ENCODE measurements at regions not wholly inside any gene's neighbourhood (a gene's known extent, or its start where the extent isn't known, plus 50 kb on each side); places are given as distances from the start of the nearest gene placed in this dataset.
A peak's percentile ranks its signal among the peaks of the same experiment; 100 is the strongest.

- no peak for TF ChIP-seq CTCF (IDR thresholded peaks at IDR 0.05)
- TF ChIP-seq EP300 (IDR thresholded peaks at IDR 0.05; ENCODE audit: low read depth): no peak
- no peak for TF ChIP-seq POLR2A (IDR thresholded peaks at IDR 0.05)
- TF ChIP-seq POLR2AphosphoS5 (IDR thresholded peaks at IDR 0.05): no peak
- 82 to 94% methylated on average over 3 to 6 of the region's 6 CpGs for WGBS, 2 donors (ENCODE audit: low coverage in 1 of 2)
- Histone ChIP-seq H3K27me3 (no peaks in the 10 kb centered on the region), H3K4me1 (no peaks in the 10 kb centered on the region), H3K4me3 (no peak overlapping the region), H3K27ac (no peak overlapping the region), H3K36me3 (no peaks in the 10 kb centered on the region), H3K9me3 (peaks cover 0 to 4% of the 10 kb centered on the region in 2 donors)
- intact Hi-C loops (cut with DNase I; ENCODE audit: low total_unique reads) (no loop called here), in situ Hi-C loops (cut with MboI; ENCODE audit: low pct_ligation_motif_present in 1 of 4, low pct_unique_long_range_greater_than_20kb in 1 of 4, low sequenced_read_pairs in 3 of 4) (no loop called here)
- DNase-seq: no peak
These were observed 68.2 kb upstream of the MBOAT2 start for GRCh38 chr2:9071584-9072124.

- Histone ChIP-seq H3K27ac (peak overlapping the region in 1 of 4 donors; percentile 8), H3K27me3 (no peaks in the 10 kb centered on the region), H3K4me1 (no peaks in the 10 kb centered on the region), H3K9me3 (peaks cover 5 to 10% of the 10 kb centered on the region in 2 donors), H3K36me3 (no peaks in the 10 kb centered on the region), H3K4me3 (no peak overlapping the region)
- DNase-seq: peak; percentile 42
- in situ Hi-C loops (cut with MboI; ENCODE audit: low pct_ligation_motif_present in 1 of 4, low pct_unique_long_range_greater_than_20kb in 1 of 4, low sequenced_read_pairs in 3 of 4) (no loop called here), intact Hi-C loops (cut with DNase I; ENCODE audit: low total_unique reads) (no loop called here)
- 62% methylated on average over 5 of the region's 5 CpGs; no CpG with 5 or more reads in 1 of the 2 donors for WGBS, 2 donors (ENCODE audit: low coverage in 1 of 2)
- TF ChIP-seq POLR2A (IDR thresholded peaks at IDR 0.05): no peak
- TF ChIP-seq EP300 (IDR thresholded peaks at IDR 0.05; ENCODE audit: low read depth): no peak
- TF ChIP-seq POLR2AphosphoS5 (IDR thresholded peaks at IDR 0.05): peak in 2 of 3 donors; percentile 19 to 33
- TF ChIP-seq CTCF (IDR thresholded peaks at IDR 0.05): no peak
These were observed 67.5 kb upstream of the MBOAT2 start for GRCh38 chr2:9071032-9071431.

GRCh38 chr2:9069543-9069942, 66.1 kb upstream of the MBOAT2 start:
- TF ChIP-seq CTCF (IDR thresholded peaks at IDR 0.05): no peak
- no peak for TF ChIP-seq POLR2AphosphoS5 (IDR thresholded peaks at IDR 0.05)
- no peak for TF ChIP-seq EP300 (IDR thresholded peaks at IDR 0.05; ENCODE audit: low read depth)
- no peak for TF ChIP-seq POLR2A (IDR thresholded peaks at IDR 0.05)

DNA sequence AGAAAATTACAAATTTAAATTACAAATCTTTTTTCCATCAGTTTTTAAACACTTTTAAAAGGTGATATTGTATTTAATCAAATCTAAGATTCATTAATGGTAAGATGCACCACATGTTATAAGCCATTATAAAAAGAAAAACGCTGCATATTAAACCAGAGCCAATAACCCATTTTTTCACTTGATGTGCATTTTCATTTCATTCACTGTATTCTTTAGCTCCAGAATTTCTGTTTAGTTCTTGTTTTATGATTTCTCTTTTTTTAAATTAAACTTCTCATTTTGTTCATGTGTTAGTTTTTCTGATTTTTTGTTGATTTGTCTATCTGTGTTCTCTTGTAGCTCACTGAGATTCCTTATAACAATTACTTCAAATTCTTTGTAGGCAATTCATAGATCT, 62.4 kb upstream of the MBOAT2 start:
- H3K27me3 ChIP-seq: no peaks in the 10 kb centered on the region
- in situ Hi-C loops (cut with MboI; ENCODE audit: low pct_ligation_motif_present in 1 of 4, low pct_unique_long_range_greater_than_20kb in 1 of 4, low sequenced_read_pairs in 3 of 4): no loop called here
- intact Hi-C loops (cut with DNase I; ENCODE audit: low total_unique reads): no loop called here
- peaks cover 0 to 8% (median 0%) of the 10 kb centered on the region in 4 donors for H3K4me1 ChIP-seq
- TF ChIP-seq CTCF (IDR thresholded peaks at IDR 0.05) (no peak), POLR2AphosphoS5 (IDR thresholded peaks at IDR 0.05) (no peak), EP300 (IDR thresholded peaks at IDR 0.05; ENCODE audit: low read depth) (no peak), POLR2A (IDR thresholded peaks at IDR 0.05) (no peak)
- no peaks in the 10 kb centered on the region for H3K36me3 ChIP-seq
- WGBS, 2 donors (ENCODE audit: low coverage in 1 of 2): 86 to 100% methylated on average over 1 of the region's 1 CpG
- H3K4me3 ChIP-seq: no peak overlapping the region
- peaks cover 10 to 18% of the 10 kb centered on the region in 2 donors for H3K9me3 ChIP-seq
- H3K27ac ChIP-seq: no peak overlapping the region
- DNase-seq: no peak

More at GRCh38 chr2:9069543-9069942, 66.1 kb upstream of the MBOAT2 start:
- Histone ChIP-seq H3K9me3 (peaks cover 10 to 18% of the 10 kb centered on the region in 2 donors), H3K27ac (no peak overlapping the region), H3K4me1 (no peaks in the 10 kb centered on the region), H3K27me3 (no peaks in the 10 kb centered on the region), H3K36me3 (no peaks in the 10 kb centered on the region), H3K4me3 (no peak overlapping the region)
- intact Hi-C loops (cut with DNase I; ENCODE audit: low total_unique reads): no loop called here
- DNase-seq: no peak
- 88% methylated on average over 2 of the region's 2 CpGs; no CpG with 5 or more reads in 1 of the 2 donors for WGBS, 2 donors (ENCODE audit: low coverage in 1 of 2)
- in situ Hi-C loops (cut with MboI; ENCODE audit: low pct_ligation_motif_present in 1 of 4, low pct_unique_long_range_greater_than_20kb in 1 of 4, low sequenced_read_pairs in 3 of 4): no loop called here

Data from transverse colon (tissue), 4 donors.